Upper lobe of left lung (tissue), 4 donors: ENCODE measurements at regions not wholly inside any gene's neighbourhood (a gene's known extent, or its start where the extent isn't known, plus 50 kb on each side); places are given as distances from the start of the nearest gene placed in this dataset.

Experiments
- CTCF ChIP-seq, 6 experiments: fragments of 450-650 bp in 4 of 6; fragments of 200-600 bp in 2 of 6; sonication (generic) in 2 of 6; IDR thresholded peaks; one replicate each; pipeline ENCODE4 v1.5.1; 2016 to 2019; ENCODE audit warnings: antibody characterized with exemption in 6 of 6
- POLR2A ChIP-seq, 4 donors: fragments of 450-650 bp; IDR thresholded peaks; one replicate each; pipeline ENCODE4 v1.5.1; 2016 to 2017; ENCODE audit warnings: antibody characterized with exemption in 4 of 4, mild to moderate bottlenecking in 2 of 4
- POLR2AphosphoS5 ChIP-seq, 2 donors: sonication (generic); formaldehyde crosslinking; IDR thresholded peaks; one replicate each; pipeline ENCODE4 v1.5.1; 2017; ENCODE audit warnings: antibody characterized with exemption in 2 of 2

- TF ChIP-seq POLR2A (IDR thresholded peaks at IDR 0.05), result no peak
- TF ChIP-seq POLR2AphosphoS5 (IDR thresholded peaks at IDR 0.05), result no peak
- TF ChIP-seq CTCF (IDR thresholded peaks at IDR 0.05), result no peak
Observed at GRCh38 chr13:104757712-104758111, 1691.5 kb upstream of the SLC10A2 start.
